AG04449 (cell line): ENCODE measurements at regions not wholly inside any gene's neighbourhood (a gene's known extent, or its start where the extent isn't known, plus 50 kb on each side); places are given as distances from the start of the nearest gene placed in this dataset.

Source experiments
- CTCF ChIA-PET: fragments of 350-600 bp; formaldehyde crosslinking; extraction: SDS; loops from one replicate; lab custom pipeline; 2021; ENCODE audit warnings: antibody characterized with exemption; lab: Yijun Ruan, JAX
- POLR2A ChIA-PET: fragments of 400-600, 350-600 bp; formaldehyde crosslinking; extraction: SDS; loops from one replicate; lab custom pipeline; 2020; ENCODE audit warnings: antibody characterized with exemption, inconsistent platforms; lab: Yijun Ruan, JAX
- DNase-seq: peaks from one replicate; pipeline ENCODE4 v3.0.0-alpha.2; 2010; ENCODE audit warnings: low read depth, low spot score
- H3K4me3 ChIP-seq: 2 replicates; pipeline ENCODE4 v1.5.1; 2011; ENCODE audit warnings: low read depth, mild to moderate bottlenecking, control low read depth, low read length
- TF ChIP-seq, protein P1 (sequence below): IDR thresholded peaks from one replicate; pipeline ENCODE4 v1.5.1; 2011; ENCODE audit warnings: mild to moderate bottlenecking, moderate library complexity, low read length, control low read depth, inconsistent platforms; ENCODE audit not compliant: insufficient read depth; ENCODE audit errors: missing control alignments

DNA sequence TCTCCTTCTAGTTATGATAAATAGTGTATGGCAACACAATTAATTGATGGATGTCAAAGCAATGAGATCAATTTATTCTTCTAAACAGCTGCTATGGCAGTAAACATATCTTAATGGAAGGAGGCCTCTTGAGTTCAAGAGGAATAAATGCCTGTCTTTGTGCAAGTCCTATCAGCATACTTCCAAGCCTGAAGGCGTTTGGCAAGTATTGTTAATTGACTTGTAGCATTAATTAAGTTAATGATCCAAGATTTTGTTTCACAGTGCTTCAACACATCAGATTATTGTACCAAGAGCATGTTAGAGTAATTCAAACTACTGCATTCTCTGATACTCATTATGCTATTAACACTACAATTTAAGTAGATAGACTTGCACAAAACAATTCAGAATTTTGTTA, 144.8 kb downstream of the FAT4 start:
- H3K4me3 ChIP-seq: no peak overlapping the region
- CTCF ChIA-PET: interaction anchor here (1.2 kb wide), 2 partner anchors 143 to 176 kb away, joined by 3 to 4 read pairs; no protein-coding TSS in a partner anchor
- POLR2A ChIA-PET: no interaction called here
- TF ChIP-seq, protein P1, sequence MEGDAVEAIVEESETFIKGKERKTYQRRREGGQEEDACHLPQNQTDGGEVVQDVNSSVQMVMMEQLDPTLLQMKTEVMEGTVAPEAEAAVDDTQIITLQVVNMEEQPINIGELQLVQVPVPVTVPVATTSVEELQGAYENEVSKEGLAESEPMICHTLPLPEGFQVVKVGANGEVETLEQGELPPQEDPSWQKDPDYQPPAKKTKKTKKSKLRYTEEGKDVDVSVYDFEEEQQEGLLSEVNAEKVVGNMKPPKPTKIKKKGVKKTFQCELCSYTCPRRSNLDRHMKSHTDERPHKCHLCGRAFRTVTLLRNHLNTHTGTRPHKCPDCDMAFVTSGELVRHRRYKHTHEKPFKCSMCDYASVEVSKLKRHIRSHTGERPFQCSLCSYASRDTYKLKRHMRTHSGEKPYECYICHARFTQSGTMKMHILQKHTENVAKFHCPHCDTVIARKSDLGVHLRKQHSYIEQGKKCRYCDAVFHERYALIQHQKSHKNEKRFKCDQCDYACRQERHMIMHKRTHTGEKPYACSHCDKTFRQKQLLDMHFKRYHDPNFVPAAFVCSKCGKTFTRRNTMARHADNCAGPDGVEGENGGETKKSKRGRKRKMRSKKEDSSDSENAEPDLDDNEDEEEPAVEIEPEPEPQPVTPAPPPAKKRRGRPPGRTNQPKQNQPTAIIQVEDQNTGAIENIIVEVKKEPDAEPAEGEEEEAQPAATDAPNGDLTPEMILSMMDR: no peak
- DNase-seq: no peak

DNA sequence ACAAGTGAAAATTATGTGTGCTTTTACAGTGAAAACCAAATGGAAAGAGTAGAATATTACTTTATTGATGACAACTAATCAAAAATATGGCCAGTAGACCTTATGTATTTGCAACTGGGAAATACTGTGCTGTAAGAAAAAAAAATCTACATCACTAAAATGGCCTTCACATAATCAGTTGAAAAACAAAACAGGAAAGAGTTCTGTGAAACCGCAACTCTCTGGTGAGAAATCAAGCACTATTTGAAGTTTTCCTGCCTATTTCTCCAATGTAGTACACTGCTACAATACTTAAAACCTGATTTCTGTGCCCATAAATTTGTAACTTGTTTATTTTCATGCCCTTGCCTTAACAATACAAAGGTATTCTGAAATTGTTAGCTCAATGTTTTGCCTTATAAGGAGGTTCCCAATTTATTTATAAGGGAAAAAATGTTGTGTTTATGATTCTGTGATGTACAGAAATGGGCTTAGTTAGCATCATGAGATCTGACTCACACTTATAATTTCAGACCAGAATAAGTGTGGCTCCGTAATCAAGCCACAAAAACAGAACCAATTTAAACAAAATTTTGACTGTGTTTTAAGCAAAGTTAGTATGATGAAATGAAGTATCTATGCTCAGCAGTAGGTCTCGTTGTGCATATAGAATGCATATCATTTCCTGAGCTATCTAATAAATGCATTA, 147.1 kb downstream of the FAT4 start:
- TF ChIP-seq, protein P1: no peak

DNA sequence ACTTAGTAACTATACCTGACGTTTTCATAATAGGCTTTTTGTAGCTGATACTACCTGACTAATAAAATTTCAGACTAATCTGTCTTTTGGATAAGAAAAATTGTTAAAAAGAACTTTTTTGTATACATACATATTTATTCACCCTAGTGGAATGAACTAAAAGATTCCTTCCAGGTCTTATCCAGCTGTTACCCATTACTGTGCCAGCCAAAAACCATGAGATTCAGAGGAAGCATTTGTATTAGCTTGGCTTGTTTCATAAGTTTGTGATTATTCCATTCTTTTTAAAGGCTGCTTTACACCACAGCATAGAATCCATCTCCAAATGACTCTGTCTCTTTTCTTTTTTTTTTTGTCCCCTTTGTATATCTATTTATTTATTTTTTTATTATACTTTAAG, 149.4 kb downstream of the FAT4 start:
- DNase-seq: no peak
- TF ChIP-seq, protein P1: no peak
- H3K4me3 ChIP-seq: no peak overlapping the region
- CTCF ChIA-PET: no interaction called here
- POLR2A ChIA-PET: no interaction called here

More for the DNA sequence above, 147.1 kb downstream of the FAT4 start:
- no peak overlapping the region for H3K4me3 ChIP-seq
- POLR2A ChIA-PET: no interaction called here
- no peak for DNase-seq
- CTCF ChIA-PET: no interaction called here

DNA sequence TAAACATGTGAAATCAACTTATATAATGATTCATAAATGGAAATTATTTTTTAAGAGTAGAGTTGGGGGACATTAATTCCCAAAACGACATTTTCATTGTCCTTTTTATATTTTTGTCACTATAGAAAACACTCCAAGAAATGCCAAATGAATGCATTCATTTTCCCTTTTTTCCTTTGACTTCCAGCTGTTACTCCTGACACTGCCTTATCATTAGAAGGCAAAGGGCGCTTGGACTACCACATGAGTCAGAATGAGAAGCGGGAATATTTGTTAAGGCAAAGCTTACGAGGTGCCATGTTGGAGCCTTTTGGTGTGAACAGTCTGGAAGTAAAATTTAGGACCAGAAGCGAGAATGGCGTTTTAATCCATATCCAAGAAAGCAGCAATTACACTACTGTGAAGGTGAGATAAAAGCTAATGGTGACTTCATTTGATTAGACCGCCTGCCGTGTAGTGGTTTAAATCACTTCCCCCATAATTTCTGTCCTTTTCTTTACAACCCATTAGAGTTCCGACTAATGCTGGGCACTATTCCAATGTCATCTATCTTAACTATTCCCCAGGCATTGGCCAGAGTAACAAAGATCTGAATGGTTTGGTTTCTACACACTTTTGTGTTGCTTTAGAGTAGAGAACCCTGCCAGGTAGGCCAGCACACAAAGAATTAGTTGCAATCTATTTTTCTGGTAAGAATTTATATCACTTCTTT, 166.7 kb downstream of the FAT4 start:
- H3K4me3 ChIP-seq: no peak overlapping the region
- ChIA-PET POLR2A (no interaction called here), CTCF (no interaction called here)
- TF ChIP-seq, protein P1: no peak
- no peak for DNase-seq

DNA sequence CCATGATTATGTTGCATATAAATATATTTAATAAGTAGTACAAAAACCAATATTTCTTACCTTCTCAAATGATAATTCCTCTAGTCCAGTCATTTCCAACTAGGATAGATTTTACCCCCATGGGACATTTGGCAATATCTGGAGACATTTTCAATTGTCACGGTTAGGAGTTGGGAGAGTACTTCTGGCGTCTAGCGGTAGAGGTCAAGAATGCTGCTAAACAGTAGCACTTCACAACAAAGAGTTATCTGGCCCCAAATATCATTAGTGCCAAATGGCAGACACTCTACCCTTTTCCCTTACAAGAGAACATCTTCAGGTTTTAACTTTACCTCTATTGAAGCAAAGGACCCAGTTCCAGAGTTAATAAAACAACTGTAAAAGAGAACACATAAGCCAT, 168.1 kb downstream of the FAT4 start:
- DNase-seq: no peak
- no peak overlapping the region for H3K4me3 ChIP-seq
- POLR2A ChIA-PET: no interaction called here
- TF ChIP-seq, protein P1: no peak
- CTCF ChIA-PET: no interaction called here

DNA sequence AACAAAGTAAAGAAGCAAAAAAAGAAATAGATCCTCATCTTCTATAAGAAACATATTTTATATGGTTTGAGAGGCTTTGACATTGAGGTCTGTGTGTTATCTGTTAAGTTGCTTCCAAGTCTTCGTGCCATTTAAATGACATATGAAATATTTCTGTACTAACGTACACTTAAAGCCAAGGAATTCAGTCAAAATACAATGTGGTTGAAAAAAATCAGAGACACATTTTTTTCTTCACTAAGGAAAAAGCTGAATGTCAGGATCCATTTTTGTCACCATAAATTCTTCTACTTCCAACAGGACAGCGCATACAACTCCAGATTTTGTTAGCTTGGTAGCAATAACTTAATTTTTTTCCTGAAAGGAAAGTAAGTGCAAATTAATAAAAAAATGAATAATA, 168.5 kb downstream of the FAT4 start:
- no peak for DNase-seq
- TF ChIP-seq, protein P1: no peak
- POLR2A ChIA-PET: no interaction called here
- H3K4me3 ChIP-seq: no peak overlapping the region
- CTCF ChIA-PET: no interaction called here
